Heart right ventricle (tissue), 16 donors: ENCODE measurements at regions not wholly inside any gene's neighbourhood (a gene's known extent, or its start where the extent isn't known, plus 50 kb on each side); places are given as distances from the start of the nearest gene placed in this dataset.
A peak's percentile ranks its signal among the peaks of the same experiment; 100 is the strongest.

Experiments
- ATAC-seq, 8 donors: fragments of 200-7000 bp; cut with Tn5 transposase; one replicate each; pipeline ENCODE4 v1.9.1; 2020; ENCODE audit warnings: mild to moderate bottlenecking in 8 of 8, moderate library complexity in 8 of 8, moderate number of reproducible peaks in 1 of 8
- DNase-seq, 2 donors: peaks; one replicate each; pipeline ENCODE4 v3.0.0-alpha.2; 2020
- H3K27ac ChIP-seq, 10 donors: fragments of 200-600 bp; sonication (generic) in 2 of 10; one replicate each; pipeline versions ENCODE4 v1.5.0 to v1.8.0; 2020 to 2022; ENCODE audit warnings: mild to moderate bottlenecking in 3 of 10
- H3K27me3 ChIP-seq, 7 donors: fragments of 200-600 bp; one replicate each; pipeline ENCODE4 v1.8.0; 2021 to 2022; ENCODE audit warnings: mild to moderate bottlenecking in 2 of 7
- H3K36me3 ChIP-seq, 9 donors: fragments of 200-600 bp; sonication (generic) in 1 of 9; one replicate each; pipeline versions ENCODE4 v1.5.0 to v1.8.0; 2020 to 2022; ENCODE audit warnings: mild to moderate bottlenecking in 2 of 9
- H3K4me1 ChIP-seq, 9 donors: fragments of 200-600 bp; sonication (generic) in 1 of 9; one replicate each; pipeline versions ENCODE4 v1.5.0 to v1.8.0; 2020 to 2022; ENCODE audit warnings: mild to moderate bottlenecking in 4 of 9
- H3K4me3 ChIP-seq, 10 donors: fragments of 200-600 bp; sonication (generic) in 2 of 10; one replicate each; pipeline versions ENCODE4 v1.5.0 to v1.8.0; 2020 to 2022; ENCODE audit warnings: mild to moderate bottlenecking in 7 of 10, moderate library complexity in 2 of 10
- H3K9me3 ChIP-seq, 11 donors: fragments of 200-600 bp in 10 of 11; sonication (generic) in 2 of 11; one replicate each; pipeline versions ENCODE4 v1.5.0 to v1.8.0; 2013 to 2022; ENCODE audit warnings: mild to moderate bottlenecking in 2 of 11, control low read depth in 1 of 11, moderate library complexity in 1 of 11
- WGBS, 2 donors: extraction: QIAGEN DNeasy Blood & Tissue Kit; methylation state at CpG; one replicate each; pipeline ENCODE4 v1.1.7; 2013; ENCODE audit warnings: inconsistent platforms in 1 of 2; 5-methylcytosine and 5-hydroxymethylcytosine counted together
- intact Hi-C, 10 donors: fragments of 100-400 bp; cut with DNase I; formaldehyde crosslinking; loops; one replicate each; pipeline versions ENCODE4 v1.11.1 to v1.14.2; 2022
- TF ChIP-seq, protein P1 (sequence below), 9 donors: fragments of 200-600 bp; sonication (generic) in 2 of 9; IDR thresholded peaks; one replicate each; pipeline versions ENCODE4 v1.5.0 to v1.8.0; 2021 to 2022; ENCODE audit warnings: antibody characterized with exemption in 9 of 9, mild to moderate bottlenecking in 5 of 9, moderate library complexity in 1 of 9
- donor health status: Arrhythmogenic right ventricular cardiomyopathy.
- donor health status: ischemic (EF 13 %, LVEDD 7.1; RV severe dilation, severe dysfunction).
- donor health status: healthy with polysubstance abuse.
- donor health status: DM: no; HTN: yes; CAD: no.
- donor health status: DM: no; HTN: no; CAD: no.
- donor health status: ischemic (EF 25% LVEDD 6.9; RV normal size, moderate dysfunction).
- donor health status: ischemic (EF 25% LVEDD 5.7; RV mildly dilated, moderate dysfunction).
- donor health status: healthy.
- donor health status: DM: yes; HTN: yes; CAD: no.
- donor health status: Ischemic cardiomyopathy.
- donor health status: ischemic (EF 35%, LVEDD 5.7; RV mildly dilated, moderate dysfunction).
- donor health status: nonischemic (EF 11% LVEDD 7.7; RV severe dilation, severe dysfunction).
- donor health status: DM: yes; HTN: yes; CAD: no.
- donor health status: PGD.
- donor health status: ischemic (EF 29% LVEDD 5.4; RV normal size, mild dysfunction).
- donor health status: nonischemic (EF 23%, LVEDD 6.1; RV moderate dilation, normal function).

DNA sequence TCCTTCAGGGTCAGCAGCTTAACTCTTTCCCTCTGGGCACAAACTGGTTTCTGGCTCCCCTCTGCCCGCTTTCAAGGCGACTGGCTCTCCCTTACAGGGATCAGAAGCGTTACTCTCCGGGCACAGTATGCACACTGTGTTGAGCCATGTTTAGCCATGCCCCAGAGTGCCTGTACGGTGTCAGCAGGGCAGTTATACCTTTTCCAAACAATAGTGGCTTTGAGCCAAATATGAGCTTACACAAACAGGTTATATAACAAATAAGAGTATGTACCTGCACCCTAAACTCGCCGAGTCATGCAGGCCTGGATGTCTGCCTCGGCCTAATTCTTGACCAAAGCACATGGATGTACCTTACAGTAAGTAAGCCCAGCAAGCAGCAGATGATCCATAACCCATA, 175.6 kb upstream of the ANKRD28 start:
- no peak for ATAC-seq

GRCh38 chr3:15973940-15974339, 176.2 kb upstream of the ANKRD28 start:
- WGBS, 2 donors: 70 to 80% methylated on average over 1 of the region's 1 CpG
- Histone ChIP-seq H3K4me1 (no peaks in the 10 kb centered on the region), H3K27me3 (no peaks in the 10 kb centered on the region), H3K9me3 (peaks cover 0 to 9% (median 0%) of the 10 kb centered on the region in 11 donors), H3K27ac (no peak overlapping the region), H3K36me3 (no peaks in the 10 kb centered on the region), H3K4me3 (no peak overlapping the region)
- DNase-seq (no peak), ATAC-seq (peak in 1 of 8 donors; percentile 55)
- intact Hi-C loops: no loop called here
- TF ChIP-seq, protein P1, sequence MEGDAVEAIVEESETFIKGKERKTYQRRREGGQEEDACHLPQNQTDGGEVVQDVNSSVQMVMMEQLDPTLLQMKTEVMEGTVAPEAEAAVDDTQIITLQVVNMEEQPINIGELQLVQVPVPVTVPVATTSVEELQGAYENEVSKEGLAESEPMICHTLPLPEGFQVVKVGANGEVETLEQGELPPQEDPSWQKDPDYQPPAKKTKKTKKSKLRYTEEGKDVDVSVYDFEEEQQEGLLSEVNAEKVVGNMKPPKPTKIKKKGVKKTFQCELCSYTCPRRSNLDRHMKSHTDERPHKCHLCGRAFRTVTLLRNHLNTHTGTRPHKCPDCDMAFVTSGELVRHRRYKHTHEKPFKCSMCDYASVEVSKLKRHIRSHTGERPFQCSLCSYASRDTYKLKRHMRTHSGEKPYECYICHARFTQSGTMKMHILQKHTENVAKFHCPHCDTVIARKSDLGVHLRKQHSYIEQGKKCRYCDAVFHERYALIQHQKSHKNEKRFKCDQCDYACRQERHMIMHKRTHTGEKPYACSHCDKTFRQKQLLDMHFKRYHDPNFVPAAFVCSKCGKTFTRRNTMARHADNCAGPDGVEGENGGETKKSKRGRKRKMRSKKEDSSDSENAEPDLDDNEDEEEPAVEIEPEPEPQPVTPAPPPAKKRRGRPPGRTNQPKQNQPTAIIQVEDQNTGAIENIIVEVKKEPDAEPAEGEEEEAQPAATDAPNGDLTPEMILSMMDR (IDR thresholded peaks at IDR 0.05): no peak

More for the DNA sequence above, 175.6 kb upstream of the ANKRD28 start:
- Histone ChIP-seq H3K27ac (no peak overlapping the region), H3K4me1 (no peaks in the 10 kb centered on the region), H3K36me3 (no peaks in the 10 kb centered on the region), H3K9me3 (peaks cover 0 to 9% (median 0%) of the 10 kb centered on the region in 11 donors), H3K27me3 (no peaks in the 10 kb centered on the region), H3K4me3 (no peak overlapping the region)
- TF ChIP-seq, protein P1 (IDR thresholded peaks at IDR 0.05): no peak
- no peak for DNase-seq
- intact Hi-C loops: no loop called here
- 90 to 93% methylated on average over 8 of the region's 8 CpGs for WGBS, 2 donors

GRCh38 chr3:15974647-15975046, 176.9 kb upstream of the ANKRD28 start:
- DNase-seq: no peak
- TF ChIP-seq, protein P1 (IDR thresholded peaks at IDR 0.05): peak in 1 of 9 donors; percentile 31
- no peak overlapping the region for H3K4me3 ChIP-seq

GRCh38 chr3:15976524-15976923, 178.7 kb upstream of the ANKRD28 start:
- intact Hi-C loops: no loop called here
- TF ChIP-seq, protein P1 (IDR thresholded peaks at IDR 0.05): no peak
- 62 to 78% methylated on average over 2 of the region's 2 CpGs for WGBS, 2 donors
- H3K36me3 ChIP-seq: no peaks in the 10 kb centered on the region
- no peaks in the 10 kb centered on the region for H3K27me3 ChIP-seq
- H3K4me3 ChIP-seq: no peak overlapping the region
- H3K27ac ChIP-seq: no peak overlapping the region
- H3K9me3 ChIP-seq: peaks cover 0 to 8% (median 0%) of the 10 kb centered on the region in 11 donors
- ATAC-seq: no peak
- no peaks in the 10 kb centered on the region for H3K4me1 ChIP-seq
- DNase-seq: no peak

More at GRCh38 chr3:15974647-15975046, 176.9 kb upstream of the ANKRD28 start:
- Histone ChIP-seq H3K4me1 (no peaks in the 10 kb centered on the region), H3K27me3 (no peaks in the 10 kb centered on the region), H3K36me3 (no peaks in the 10 kb centered on the region), H3K9me3 (peaks cover 0 to 9% (median 0%) of the 10 kb centered on the region in 11 donors), H3K27ac (no peak overlapping the region)
- WGBS, 2 donors: 23 to 25% methylated on average over 6 of the region's 6 CpGs
- intact Hi-C loops: no loop called here
- no peak for ATAC-seq
